Hepatocyte (in vitro differentiated cells): ENCODE measurements at regions not wholly inside any gene's neighbourhood (a gene's known extent, or its start where the extent isn't known, plus 50 kb on each side); places are given as distances from the start of the nearest gene placed in this dataset.
A peak's percentile ranks its signal among the peaks of the same experiment; 100 is the strongest.

Experiments
- DNase-seq: peaks from one replicate; pipeline ENCODE4 v3.0.0-alpha.2; 2016; ENCODE audit warnings: low spot score
- H2AFZ ChIP-seq: fragments of 200-600 bp; sonication (generic); 2 replicates; pipeline ENCODE4 v1.6.0; 2016; ENCODE audit warnings: antibody characterized with exemption, mild to moderate bottlenecking
- H3K27ac ChIP-seq: fragments of 200-600 bp; sonication (generic); 2 replicates; pipeline ENCODE4 v1.5.1; 2016; ENCODE audit warnings: mild to moderate bottlenecking
- H3K27me3 ChIP-seq: fragments of 200-600 bp; sonication (generic); 2 replicates; pipeline ENCODE4 v1.6.1; 2016
- H3K36me3 ChIP-seq: fragments of 200-600 bp; sonication (generic); replicated peaks from 2 replicates; pipeline ENCODE4 v1.5.1; 2016; ENCODE audit warnings: low read depth; ENCODE audit not compliant: insufficient read depth
- H3K4me1 ChIP-seq: fragments of 200-600 bp; sonication (generic); 2 replicates; pipeline ENCODE4 v1.5.1; 2016; ENCODE audit warnings: mild to moderate bottlenecking, moderate library complexity; ENCODE audit not compliant: insufficient read depth
- H3K4me2 ChIP-seq: fragments of 200-600 bp; sonication (generic); 2 replicates; pipeline ENCODE4 v1.6.0; 2016
- H3K4me3 ChIP-seq: fragments of 200-600 bp; sonication (generic); 2 replicates; pipeline ENCODE4 v1.5.1; 2016; ENCODE audit warnings: mild to moderate bottlenecking
- H3K79me2 ChIP-seq: fragments of 200-600 bp; sonication (generic); 2 replicates; pipeline ENCODE4 v1.6.0; 2017; ENCODE audit warnings: mild to moderate bottlenecking
- H3K9me2 ChIP-seq: fragments of 200-600 bp; sonication (generic); replicated peaks from 2 replicates; pipeline ENCODE4 v1.6.0; 2017; ENCODE audit warnings: mild to moderate bottlenecking; ENCODE audit not compliant: insufficient read depth
- H3K9me3 ChIP-seq: fragments of 200-600 bp; sonication (generic); 2 replicates; pipeline ENCODE4 v1.5.1; 2016; ENCODE audit warnings: low read depth, mild to moderate bottlenecking
- H4K20me1 ChIP-seq: fragments of 200-600 bp; sonication (generic); 2 replicates; pipeline ENCODE4 v1.6.0; 2016; ENCODE audit warnings: mild to moderate bottlenecking; ENCODE audit not compliant: insufficient read depth, poor library complexity, severe bottlenecking
- CTCF ChIP-seq: fragments of 200-600 bp; sonication (generic); IDR thresholded peaks from 2 replicates; pipeline ENCODE4 v1.5.1; 2016; ENCODE audit warnings: antibody characterized with exemption, mild to moderate bottlenecking; ENCODE audit not compliant: poor library complexity
- EZH2 ChIP-seq: fragments of 200-600 bp; sonication (generic); IDR thresholded peaks from 2 replicates; pipeline ENCODE4 v1.6.1; 2016; ENCODE audit warnings: antibody characterized with exemption, mild to moderate bottlenecking, borderline replicate concordance
- EZH2phosphoT487 ChIP-seq: fragments of 200-600 bp; sonication (generic); IDR thresholded peaks from one replicate; pipeline ENCODE4 v1.6.1; 2018; ENCODE audit warnings: antibody characterized with exemption, mild to moderate bottlenecking, low read depth, moderate library complexity; ENCODE audit not compliant: unreplicated experiment, severe bottlenecking
- WGBS: methylation state at CpG from one replicate; pipeline ENCODE4 v1.1.6; 2016; ENCODE audit warnings: low lambda C conversion rate; ENCODE audit errors: missing lambda C conversion rate; 5-methylcytosine and 5-hydroxymethylcytosine counted together

DNA sequence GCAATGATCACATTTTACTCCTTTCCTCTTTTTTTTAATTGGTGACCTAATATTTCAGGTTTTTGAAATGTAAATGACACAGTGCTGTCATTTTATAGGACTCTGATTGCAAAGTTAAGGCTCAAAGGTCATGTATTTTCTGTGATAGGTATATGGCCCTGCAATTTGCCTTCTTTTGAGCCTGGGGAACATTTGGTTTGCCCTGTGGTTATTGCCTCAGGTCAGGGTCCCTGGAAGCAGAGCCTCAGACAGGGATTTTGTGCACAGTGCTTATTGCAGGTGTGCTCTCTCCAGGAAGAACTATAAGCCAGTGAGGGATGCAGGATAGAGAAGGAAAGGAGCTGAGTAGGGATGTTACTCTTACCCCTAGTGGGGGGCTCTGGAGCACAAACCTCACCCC is 229.3 kb upstream of the ECI2 start:
- H3K79me2 ChIP-seq, result no peaks in the 10 kb centered on the region
- no peak overlapping the region for H3K4me3 ChIP-seq
- TF ChIP-seq EZH2, result no peak
- no peak for TF ChIP-seq CTCF
- TF ChIP-seq EZH2phosphoT487, result no peak
- no peak overlapping the region for H3K4me2 ChIP-seq
- peaks cover 13% of the 10 kb centered on the region for H3K4me1 ChIP-seq
- H3K9me3 ChIP-seq, result no peaks in the 10 kb centered on the region
- H3K27me3 ChIP-seq, result no peaks in the 10 kb centered on the region
- H3K9me2 ChIP-seq, result no peaks in the 10 kb centered on the region
- no peak for DNase-seq
- H4K20me1 ChIP-seq, result no peaks in the 10 kb centered on the region
- no peaks in the 10 kb centered on the region for H3K36me3 ChIP-seq
- no peak overlapping the region for H3K27ac ChIP-seq
- H2AFZ ChIP-seq, result no peak overlapping the region

- Histone ChIP-seq H3K79me2 (no peaks in the 10 kb centered on the region), H3K4me3 (no peak overlapping the region), H3K4me2 (no peak overlapping the region), H3K9me3 (no peaks in the 10 kb centered on the region), H3K36me3 (no peaks in the 10 kb centered on the region), H4K20me1 (no peaks in the 10 kb centered on the region), H3K27me3 (no peaks in the 10 kb centered on the region), H3K27ac (peak overlapping the region; percentile 45), H3K9me2 (no peaks in the 10 kb centered on the region), H3K4me1 (peaks cover 15% of the 10 kb centered on the region), H2AFZ (no peak overlapping the region)
- DNase-seq, result no peak
- TF ChIP-seq EZH2 (no peak), EZH2phosphoT487 (no peak), CTCF (no peak)
Observed at GRCh38 chr6:4364172-4364571, 228.8 kb upstream of the ECI2 start.

GRCh38 chr6:4363656-4364055 is 228.3 kb upstream of the ECI2 start:
- TF ChIP-seq CTCF, result no peak
- TF ChIP-seq EZH2, result no peak
- TF ChIP-seq EZH2phosphoT487, result no peak
- no peak overlapping the region for H2AFZ ChIP-seq
- H3K4me3 ChIP-seq, result no peak overlapping the region
- no peaks in the 10 kb centered on the region for H3K79me2 ChIP-seq
- peaks cover 19% of the 10 kb centered on the region for H3K4me1 ChIP-seq
- peak overlapping the region; percentile 45 for H3K27ac ChIP-seq
- H3K9me3 ChIP-seq, result no peaks in the 10 kb centered on the region
- H3K36me3 ChIP-seq, result no peaks in the 10 kb centered on the region
- no peaks in the 10 kb centered on the region for H3K27me3 ChIP-seq
- no peaks in the 10 kb centered on the region for H3K9me2 ChIP-seq
- peak overlapping the region; percentile 7 for H3K4me2 ChIP-seq
- no peaks in the 10 kb centered on the region for H4K20me1 ChIP-seq
- DNase-seq, result no peak
- WGBS, result 75% methylated on average over 6 of the region's 6 CpGs

- Histone ChIP-seq H4K20me1 (no peaks in the 10 kb centered on the region), H3K27ac (no peak overlapping the region), H3K4me3 (no peak overlapping the region), H3K4me1 (peaks cover 19% of the 10 kb centered on the region), H3K36me3 (no peaks in the 10 kb centered on the region), H3K79me2 (no peaks in the 10 kb centered on the region), H3K9me2 (no peaks in the 10 kb centered on the region), H3K9me3 (no peaks in the 10 kb centered on the region), H2AFZ (no peak overlapping the region), H3K27me3 (no peaks in the 10 kb centered on the region), H3K4me2 (no peak overlapping the region)
- WGBS, result 88% methylated on average over 4 of the region's 4 CpGs
- DNase-seq, result no peak
- TF ChIP-seq EZH2phosphoT487 (no peak), EZH2 (no peak), CTCF (no peak)
Observed at GRCh38 chr6:4362326-4362725, 227.0 kb upstream of the ECI2 start.
